Muscle layer of colon (tissue), 2 donors: ENCODE measurements at regions not wholly inside any gene's neighbourhood (a gene's known extent, or its start where the extent isn't known, plus 50 kb on each side); places are given as distances from the start of the nearest gene placed in this dataset.

ENCODE experiments used
- H3K27ac ChIP-seq: one replicate; pipeline ENCODE4 v1.7.0; 2013; ENCODE audit warnings: low read depth, mild to moderate bottlenecking, low read length, moderate library complexity
- H3K27me3 ChIP-seq, 2 donors: one replicate each; pipeline ENCODE4 v1.7.0; 2013; ENCODE audit warnings: low read length in 2 of 2, mild to moderate bottlenecking in 2 of 2; ENCODE audit not compliant: insufficient read depth in 2 of 2, control insufficient read depth in 1 of 2
- H3K36me3 ChIP-seq: one replicate; pipeline ENCODE4 v1.7.0; 2013; ENCODE audit warnings: mild to moderate bottlenecking, low read length; ENCODE audit not compliant: insufficient read depth
- H3K4me1 ChIP-seq: one replicate; pipeline ENCODE4 v1.7.0; 2013; ENCODE audit warnings: mild to moderate bottlenecking, low read length; ENCODE audit not compliant: insufficient read depth
- H3K4me3 ChIP-seq, 2 donors: one replicate each; pipeline ENCODE4 v1.7.0; 2013; ENCODE audit warnings: low read length in 2 of 2, low read depth in 1 of 2, mild to moderate bottlenecking in 1 of 2, moderate library complexity in 1 of 2
- H3K9ac ChIP-seq: one replicate; pipeline ENCODE4 v1.7.0; 2013; ENCODE audit warnings: low read length
- H3K9me3 ChIP-seq: one replicate; pipeline ENCODE4 v1.7.0; 2013; ENCODE audit warnings: mild to moderate bottlenecking, low read length
- donor health status: abdominal sarcoma.
- donor health status: Adenocarcinoma of cecum.

DNA sequence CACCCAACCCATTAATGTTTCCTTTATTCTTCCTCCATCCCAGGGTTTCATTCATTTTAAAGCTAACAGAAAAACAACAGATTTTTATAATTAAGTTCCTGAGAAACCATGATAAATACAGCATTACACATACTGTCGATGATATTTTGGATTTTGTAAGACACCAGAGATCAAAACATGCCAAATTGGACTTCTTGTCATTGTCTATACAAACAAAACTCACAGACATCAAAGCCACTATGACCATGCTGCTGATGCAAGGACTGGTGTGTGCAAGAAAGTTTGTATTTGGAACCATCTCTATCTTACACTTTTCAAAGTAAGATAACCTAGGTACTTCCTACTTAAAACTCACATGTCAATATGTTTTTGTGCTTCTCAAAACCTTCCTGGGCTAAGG lies 294.0 kb upstream of the UGT8 start:
- H3K9me3 ChIP-seq, result no peaks in the 10 kb centered on the region
- no peaks in the 10 kb centered on the region for H3K4me1 ChIP-seq
- H3K9ac ChIP-seq, result no peak overlapping the region
- H3K36me3 ChIP-seq, result no peaks in the 10 kb centered on the region
- H3K27me3 ChIP-seq, result no peaks in the 10 kb centered on the region
- H3K4me3 ChIP-seq, result no peak overlapping the region
- no peak overlapping the region for H3K27ac ChIP-seq

- Histone ChIP-seq H3K36me3 (no peaks in the 10 kb centered on the region), H3K9ac (no peak overlapping the region), H3K9me3 (no peaks in the 10 kb centered on the region), H3K4me1 (no peaks in the 10 kb centered on the region), H3K4me3 (no peak overlapping the region), H3K27me3 (no peaks in the 10 kb centered on the region), H3K27ac (no peak overlapping the region)
These were observed 291.7 kb upstream of the UGT8 start for GRCh38 chr4:114306946-114307345.

DNA sequence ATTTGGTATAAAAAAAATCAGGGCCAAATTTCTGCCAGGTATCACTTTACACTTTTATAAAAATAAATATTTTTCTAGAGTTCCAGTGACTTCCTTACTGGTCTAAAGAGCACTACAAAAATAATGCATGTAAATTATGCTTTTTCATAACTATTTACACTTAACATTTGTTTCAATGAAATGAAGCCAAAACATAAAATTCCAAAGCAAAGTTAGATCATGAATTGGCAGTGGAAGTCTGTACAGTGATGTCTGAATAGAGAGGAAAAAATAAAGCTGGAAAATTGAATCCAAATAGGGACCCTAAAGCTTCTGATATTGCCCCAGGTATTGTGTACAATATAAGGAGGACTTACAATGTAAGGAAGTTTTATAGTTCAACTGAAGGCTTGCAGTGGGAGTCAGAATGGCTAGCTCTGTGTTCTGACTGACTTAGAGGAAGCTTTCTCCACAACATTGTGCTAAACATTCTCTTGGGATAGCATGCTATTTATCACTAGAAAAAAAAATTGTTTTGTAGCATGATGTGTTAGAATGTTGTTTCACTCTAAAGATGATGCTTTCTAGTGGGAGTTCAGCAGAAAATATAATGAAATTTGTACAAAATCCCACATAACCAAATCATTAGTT lies 288.2 kb upstream of the UGT8 start:
- Histone ChIP-seq H3K27ac (no peak overlapping the region), H3K4me3 (no peak overlapping the region), H3K36me3 (no peaks in the 10 kb centered on the region), H3K9me3 (no peaks in the 10 kb centered on the region), H3K4me1 (no peaks in the 10 kb centered on the region), H3K9ac (no peak overlapping the region), H3K27me3 (no peaks in the 10 kb centered on the region)

DNA sequence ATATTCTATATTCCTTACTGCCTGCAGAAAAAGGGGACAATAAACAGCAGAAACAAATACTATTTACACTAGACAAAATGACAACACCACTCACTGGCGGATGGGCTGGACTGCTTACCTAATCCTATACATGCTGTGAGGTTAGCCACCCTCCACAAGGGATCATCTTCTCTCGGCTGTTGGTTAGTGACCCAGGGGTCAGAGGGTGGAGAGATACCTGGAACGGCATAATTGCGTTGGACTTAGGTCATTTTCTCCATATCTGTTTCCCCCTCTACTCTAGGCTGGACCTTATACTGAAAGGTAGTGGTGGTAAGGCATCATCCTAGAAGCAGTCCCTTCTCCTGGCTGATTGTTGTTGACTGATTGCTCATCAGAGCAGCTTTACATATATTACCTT lies 286.8 kb upstream of the UGT8 start:
- Histone ChIP-seq H3K4me3 (no peak overlapping the region), H3K36me3 (no peaks in the 10 kb centered on the region), H3K9ac (no peak overlapping the region), H3K27me3 (no peaks in the 10 kb centered on the region), H3K4me1 (no peaks in the 10 kb centered on the region), H3K9me3 (no peaks in the 10 kb centered on the region), H3K27ac (no peak overlapping the region)

- no peak overlapping the region for H3K9ac ChIP-seq
- no peaks in the 10 kb centered on the region for H3K36me3 ChIP-seq
- H3K27ac ChIP-seq, result no peak overlapping the region
- H3K4me3 ChIP-seq, result no peak overlapping the region
- H3K4me1 ChIP-seq, result no peaks in the 10 kb centered on the region
- H3K27me3 ChIP-seq, result no peaks in the 10 kb centered on the region
- no peaks in the 10 kb centered on the region for H3K9me3 ChIP-seq
These were observed 286.3 kb upstream of the UGT8 start for GRCh38 chr4:114312338-114312737.

DNA sequence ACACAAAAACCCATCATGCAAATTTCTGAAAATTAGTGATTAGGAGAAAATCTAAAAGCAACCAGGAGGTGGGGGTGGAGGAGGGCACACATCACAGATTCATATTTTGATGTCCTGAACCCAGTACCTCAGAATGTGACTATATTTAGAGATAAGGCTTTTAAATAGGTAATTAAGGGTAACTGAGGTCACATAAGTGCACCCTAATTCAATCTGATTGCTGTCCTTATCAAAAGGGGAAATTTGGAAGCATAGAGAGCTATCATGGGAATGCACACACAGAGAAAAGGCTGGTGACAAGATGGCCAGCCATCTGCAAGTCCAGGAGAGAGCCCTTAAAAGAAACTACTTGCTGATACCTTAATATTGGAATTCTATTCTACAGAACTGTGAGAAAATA lies 281.8 kb upstream of the UGT8 start:
- Histone ChIP-seq H3K9me3 (no peaks in the 10 kb centered on the region), H3K27ac (no peak overlapping the region)

DNA sequence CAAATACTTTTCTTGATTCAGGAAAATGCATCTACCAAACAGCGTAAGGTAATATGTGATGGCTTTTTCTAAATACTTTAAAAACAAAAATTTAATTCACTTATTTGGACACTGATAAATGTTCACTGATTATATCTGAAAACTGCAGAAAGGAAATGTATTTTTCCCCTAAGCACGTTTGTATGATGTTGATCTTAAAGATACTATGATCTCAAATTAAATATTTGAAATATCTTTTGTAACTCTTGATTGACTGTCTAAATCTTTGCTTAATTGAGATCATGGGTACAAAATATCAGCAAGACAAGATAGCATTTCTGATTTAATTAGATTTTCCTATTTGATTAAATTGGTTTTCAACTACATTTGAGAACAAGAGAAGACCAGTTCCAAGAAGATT lies 281.0 kb upstream of the UGT8 start:
- no peak overlapping the region for H3K27ac ChIP-seq
- H3K27me3 ChIP-seq, result no peaks in the 10 kb centered on the region
- no peak overlapping the region for H3K4me3 ChIP-seq
- no peak overlapping the region for H3K9ac ChIP-seq
- no peaks in the 10 kb centered on the region for H3K36me3 ChIP-seq
- peaks cover 12% of the 10 kb centered on the region for H3K4me1 ChIP-seq
- no peaks in the 10 kb centered on the region for H3K9me3 ChIP-seq

More for the DNA sequence above, 281.8 kb upstream of the UGT8 start:
- H3K27me3 ChIP-seq, result no peaks in the 10 kb centered on the region
- H3K4me3 ChIP-seq, result no peak overlapping the region
- H3K36me3 ChIP-seq, result no peaks in the 10 kb centered on the region
- H3K4me1 ChIP-seq, result peaks cover 12% of the 10 kb centered on the region
- no peak overlapping the region for H3K9ac ChIP-seq

GRCh38 chr4:114318309-114318708 lies 280.3 kb upstream of the UGT8 start:
- Histone ChIP-seq H3K27me3 (no peaks in the 10 kb centered on the region), H3K4me3 (no peak overlapping the region), H3K36me3 (no peaks in the 10 kb centered on the region), H3K9ac (no peak overlapping the region), H3K4me1 (peaks cover 12% of the 10 kb centered on the region), H3K27ac (peak overlapping the region; percentile 7), H3K9me3 (no peaks in the 10 kb centered on the region)

DNA sequence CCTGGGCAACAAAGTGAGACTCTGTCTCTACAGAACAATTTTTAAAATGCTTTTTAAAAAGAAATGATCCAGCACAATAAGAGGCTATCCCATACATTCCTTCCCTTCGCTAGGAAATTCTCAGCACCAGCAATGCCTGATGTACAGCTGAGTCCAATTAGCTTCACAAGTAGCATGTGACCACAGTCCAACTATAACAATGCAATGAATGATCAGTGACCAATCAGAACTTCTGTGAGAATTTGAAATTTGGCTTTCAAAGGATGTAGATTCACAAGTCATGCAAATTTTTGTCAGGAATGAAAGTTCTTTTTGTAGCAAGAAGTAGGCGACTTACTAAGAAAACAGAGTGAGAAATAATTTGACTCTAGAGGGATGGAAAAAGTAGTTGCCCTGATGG lies 278.5 kb upstream of the UGT8 start:
- no peak overlapping the region for H3K4me3 ChIP-seq
- H3K4me1 ChIP-seq, result peaks cover 12% of the 10 kb centered on the region
- no peaks in the 10 kb centered on the region for H3K9me3 ChIP-seq
- H3K27ac ChIP-seq, result no peak overlapping the region
- H3K27me3 ChIP-seq, result no peaks in the 10 kb centered on the region
- H3K36me3 ChIP-seq, result no peaks in the 10 kb centered on the region
- no peak overlapping the region for H3K9ac ChIP-seq

- H3K27me3 ChIP-seq, result no peaks in the 10 kb centered on the region
- H3K9me3 ChIP-seq, result no peaks in the 10 kb centered on the region
- H3K4me1 ChIP-seq, result peaks cover 12% of the 10 kb centered on the region
- no peak overlapping the region for H3K27ac ChIP-seq
- no peaks in the 10 kb centered on the region for H3K36me3 ChIP-seq
- H3K4me3 ChIP-seq, result no peak overlapping the region
- no peak overlapping the region for H3K9ac ChIP-seq
These were observed 277.2 kb upstream of the UGT8 start for GRCh38 chr4:114321366-114321765.

GRCh38 chr4:114323841-114324240 lies 274.8 kb upstream of the UGT8 start:
- H3K9me3 ChIP-seq, result no peaks in the 10 kb centered on the region
- H3K36me3 ChIP-seq, result no peaks in the 10 kb centered on the region
- H3K4me3 ChIP-seq, result no peak overlapping the region
- no peaks in the 10 kb centered on the region for H3K27me3 ChIP-seq
- H3K9ac ChIP-seq, result no peak overlapping the region
- H3K4me1 ChIP-seq, result peaks cover 4% of the 10 kb centered on the region
- H3K27ac ChIP-seq, result no peak overlapping the region

- no peak overlapping the region for H3K9ac ChIP-seq
- H3K9me3 ChIP-seq, result no peaks in the 10 kb centered on the region
- no peaks in the 10 kb centered on the region for H3K27me3 ChIP-seq
- H3K4me3 ChIP-seq, result no peak overlapping the region
- no peaks in the 10 kb centered on the region for H3K4me1 ChIP-seq
- H3K36me3 ChIP-seq, result no peaks in the 10 kb centered on the region
- no peak overlapping the region for H3K27ac ChIP-seq
These were observed 272.2 kb upstream of the UGT8 start for GRCh38 chr4:114326358-114326757.
